Suppressor macrophage (primary cell): ENCODE measurements at regions not wholly inside any gene's neighbourhood (a gene's known extent, or its start where the extent isn't known, plus 50 kb on each side); places are given as distances from the start of the nearest gene placed in this dataset.
A peak's percentile ranks its signal among the peaks of the same experiment; 100 is the strongest.

ENCODE experiments used
- DNase-seq, 4 experiments: peaks; one replicate each; pipeline ENCODE4 v3.0.0-alpha.2; 2020 to 2022

- DNase-seq, result no peak
Observed at GRCh38 chr1:29962336-29962735, 726.0 kb downstream of the PTPRU start.

DNA sequence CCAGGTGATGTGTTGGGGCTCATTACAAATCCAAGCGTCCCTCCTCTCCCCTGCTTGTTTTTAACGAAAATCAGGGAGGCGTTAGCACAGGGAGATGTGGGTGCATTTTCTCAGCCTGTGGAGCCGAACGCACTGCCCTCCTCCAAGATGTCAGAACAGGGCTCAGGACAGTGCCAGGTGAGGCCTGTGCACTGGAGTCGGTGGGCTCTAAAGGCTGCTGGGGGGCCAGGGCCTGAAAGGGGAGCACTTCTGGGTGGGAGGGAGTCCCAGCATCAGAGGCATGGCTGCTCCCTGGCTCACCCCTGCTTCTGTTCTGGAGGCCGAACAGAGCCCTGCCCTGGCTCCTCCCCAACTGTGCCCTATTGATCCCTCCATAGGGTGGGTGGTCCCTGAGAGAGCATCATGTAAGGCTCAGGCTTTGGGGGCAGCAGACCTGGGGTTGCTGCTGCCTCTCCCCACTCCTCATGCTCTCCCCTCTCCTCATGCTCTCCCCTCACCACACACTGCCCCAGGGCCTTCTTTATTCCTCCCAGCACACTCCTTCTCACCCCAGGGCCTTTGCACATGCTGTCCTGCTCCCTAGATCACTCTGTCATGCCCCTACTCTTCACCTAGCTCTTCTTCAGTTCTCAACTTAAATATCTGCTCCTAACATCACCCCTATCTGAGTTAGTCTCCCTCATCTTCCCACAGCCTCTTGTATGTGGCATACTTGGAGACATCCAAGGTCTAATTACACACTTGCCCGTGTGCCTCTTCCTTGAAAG lies 725.2 kb downstream of the PTPRU start:
- DNase-seq, result no peak

DNA sequence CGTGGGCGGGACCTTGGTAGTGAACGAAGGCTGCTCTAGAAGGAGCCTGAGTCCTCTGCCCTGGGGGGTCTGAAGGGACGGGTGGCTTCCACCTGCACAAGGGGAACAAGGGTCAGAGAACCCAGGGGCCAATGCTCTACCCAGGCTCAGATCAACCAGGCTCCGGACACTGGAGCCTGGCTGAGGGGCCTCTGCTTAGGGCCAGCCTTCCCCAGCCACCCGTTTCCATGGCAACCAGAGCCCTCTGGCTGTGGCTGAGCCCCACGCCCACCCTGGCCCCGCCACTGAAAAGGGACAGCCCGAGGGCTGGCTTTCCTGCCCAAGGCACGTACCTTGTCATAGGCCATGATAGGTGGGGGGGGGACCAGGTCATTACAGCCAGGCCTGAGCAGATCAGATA lies 724.6 kb downstream of the PTPRU start:
- DNase-seq, result no peak

- no peak for DNase-seq
Observed at GRCh38 chr1:29960156-29960755, 723.9 kb downstream of the PTPRU start.

GRCh38 chr1:29959356-29959755 lies 723.0 kb downstream of the PTPRU start:
- DNase-seq, result no peak

DNA sequence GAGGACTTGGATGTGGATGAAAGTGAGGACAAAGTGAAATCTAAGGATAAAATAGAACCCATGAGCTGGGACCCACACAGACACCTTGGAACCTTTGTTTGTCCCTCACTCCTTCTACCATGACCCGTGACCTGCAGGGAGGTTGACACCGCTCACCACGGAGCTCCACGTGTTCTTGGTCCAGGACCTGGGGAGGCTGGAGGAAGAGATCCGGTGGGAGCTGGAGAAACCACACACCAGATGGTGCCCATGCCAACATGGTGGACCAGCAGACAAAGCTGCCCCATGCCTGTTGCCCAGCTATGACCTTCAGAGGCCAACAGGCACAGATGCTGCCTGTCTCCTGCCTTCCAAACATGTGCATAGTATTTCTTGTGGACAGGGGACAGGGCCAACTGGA lies 721.9 kb downstream of the PTPRU start:
- DNase-seq, result no peak

DNA sequence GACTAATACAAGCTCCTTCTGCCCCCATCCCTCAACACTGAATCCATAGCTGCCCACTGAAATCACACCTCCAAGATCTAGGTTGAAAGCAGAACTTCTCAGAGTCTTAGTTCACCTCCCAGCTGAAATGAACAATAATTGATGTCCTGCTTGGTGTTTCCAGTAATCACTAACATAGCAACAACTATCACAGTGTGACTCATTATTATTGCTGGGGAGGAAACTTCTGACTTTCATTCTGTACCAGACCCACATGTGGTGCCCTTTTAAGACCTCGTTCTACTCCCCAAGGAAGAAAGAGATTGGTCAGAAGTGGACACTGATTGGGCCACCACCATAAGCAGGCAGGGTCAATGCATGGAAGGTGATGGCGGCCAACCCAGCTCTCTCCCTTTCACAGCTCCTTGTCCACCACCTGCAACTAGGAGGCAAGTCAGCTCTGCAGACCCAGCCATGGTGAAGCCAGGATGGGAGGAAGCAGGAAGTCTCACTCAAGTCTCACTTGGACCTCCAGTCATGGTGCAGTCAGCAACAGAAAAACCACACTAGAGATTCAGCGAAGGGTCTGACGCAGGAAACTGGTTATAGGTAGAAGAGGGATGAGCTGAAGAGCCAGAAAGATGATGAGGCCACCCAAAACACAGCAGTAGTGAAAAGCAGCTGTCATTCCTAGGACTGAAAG lies 720.2 kb downstream of the PTPRU start:
- DNase-seq, result no peak

DNA sequence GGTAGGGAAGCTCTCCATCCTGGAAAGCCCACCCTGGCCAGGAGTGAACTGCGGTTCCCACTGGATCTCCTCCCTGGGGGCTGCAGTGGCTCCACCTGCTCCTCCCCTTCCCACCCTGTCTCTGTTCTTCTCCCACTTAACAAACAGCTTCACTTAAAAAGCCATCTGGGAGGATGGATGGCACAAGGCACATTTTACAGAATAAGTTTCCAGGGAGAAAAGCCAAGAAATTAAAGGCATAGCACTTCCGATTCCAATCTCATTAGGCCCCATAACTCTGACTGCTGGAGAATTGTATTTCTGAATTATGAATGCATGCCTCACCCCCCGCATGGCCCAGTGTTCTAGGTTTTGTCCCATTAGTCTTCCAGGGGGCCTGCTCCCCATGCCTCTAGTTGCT lies 718.3 kb downstream of the PTPRU start:
- no peak for DNase-seq

- DNase-seq, result no peak
Observed at GRCh38 chr1:29953961-29954360, 717.6 kb downstream of the PTPRU start.

GRCh38 chr1:29949676-29950075 lies 713.4 kb downstream of the PTPRU start:
- no peak for DNase-seq

GRCh38 chr1:29948581-29948980 lies 712.3 kb downstream of the PTPRU start:
- peak; percentile 5 to 52 (median 28) for DNase-seq

- no peak for DNase-seq
Observed at GRCh38 chr1:29946057-29946456, 709.7 kb downstream of the PTPRU start.

GRCh38 chr1:29945426-29945825 lies 709.1 kb downstream of the PTPRU start:
- DNase-seq, result no peak

GRCh38 chr1:29944253-29944905 lies 708.1 kb downstream of the PTPRU start:
- no peak for DNase-seq

DNA sequence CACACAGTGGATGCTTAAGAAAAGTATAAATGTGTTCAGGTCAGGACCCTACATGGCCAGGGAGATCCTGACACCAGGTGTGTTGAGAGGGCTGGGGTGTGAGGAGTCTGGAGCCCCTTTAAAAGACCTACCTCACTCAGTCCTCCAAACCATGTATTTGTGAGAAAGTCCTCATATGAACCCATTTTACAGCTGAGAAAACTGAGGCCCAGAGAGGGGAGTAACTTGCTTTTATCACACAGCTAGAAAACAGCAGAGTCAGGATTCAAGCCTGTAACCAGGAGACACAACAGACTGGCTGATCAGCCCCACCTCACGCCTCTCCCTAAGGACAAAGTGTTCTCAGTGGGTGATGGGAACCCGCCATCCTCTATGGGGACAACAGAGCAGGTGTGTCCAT lies 706.7 kb downstream of the PTPRU start:
- no peak for DNase-seq

DNA sequence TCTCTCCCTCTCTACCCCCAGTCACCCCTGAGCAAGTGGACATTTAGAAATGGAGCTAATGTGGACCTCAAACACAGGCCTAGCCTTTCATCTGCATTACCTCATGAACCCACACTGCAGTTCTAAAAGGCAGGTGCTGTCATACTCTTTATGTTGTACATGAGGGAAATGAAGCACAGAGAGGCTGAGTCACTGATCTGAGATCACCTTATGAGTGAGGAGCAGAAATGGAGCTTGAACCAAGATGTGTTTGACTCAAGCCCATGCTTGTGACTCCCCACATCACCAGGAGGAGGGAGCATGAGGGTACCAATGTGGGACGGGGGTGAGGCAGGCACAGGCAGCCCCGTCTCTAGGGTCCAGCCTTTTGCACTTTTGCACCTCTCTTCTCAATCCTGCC lies 702.8 kb downstream of the PTPRU start:
- DNase-seq, result peak in 1 of 4 experiments; percentile 16

DNA sequence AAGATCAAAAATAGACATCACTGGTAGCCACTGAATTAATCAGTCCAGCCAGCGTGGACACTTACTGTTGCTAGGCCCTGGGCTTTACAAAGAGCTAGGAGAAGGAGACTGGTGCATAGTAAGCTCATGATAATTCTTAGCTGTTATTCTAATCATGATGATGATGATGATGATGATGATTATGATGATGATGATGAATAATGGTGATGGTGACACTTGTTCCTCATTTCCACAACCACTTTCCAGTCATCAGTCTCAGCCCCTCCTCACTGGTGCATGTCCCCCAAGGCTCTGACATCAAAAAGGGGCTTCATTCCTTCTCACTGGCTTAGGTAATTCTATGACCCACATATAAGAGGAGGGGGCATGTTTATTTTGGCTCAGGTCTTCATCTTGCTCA lies 701.0 kb downstream of the PTPRU start:
- DNase-seq, result no peak

DNA sequence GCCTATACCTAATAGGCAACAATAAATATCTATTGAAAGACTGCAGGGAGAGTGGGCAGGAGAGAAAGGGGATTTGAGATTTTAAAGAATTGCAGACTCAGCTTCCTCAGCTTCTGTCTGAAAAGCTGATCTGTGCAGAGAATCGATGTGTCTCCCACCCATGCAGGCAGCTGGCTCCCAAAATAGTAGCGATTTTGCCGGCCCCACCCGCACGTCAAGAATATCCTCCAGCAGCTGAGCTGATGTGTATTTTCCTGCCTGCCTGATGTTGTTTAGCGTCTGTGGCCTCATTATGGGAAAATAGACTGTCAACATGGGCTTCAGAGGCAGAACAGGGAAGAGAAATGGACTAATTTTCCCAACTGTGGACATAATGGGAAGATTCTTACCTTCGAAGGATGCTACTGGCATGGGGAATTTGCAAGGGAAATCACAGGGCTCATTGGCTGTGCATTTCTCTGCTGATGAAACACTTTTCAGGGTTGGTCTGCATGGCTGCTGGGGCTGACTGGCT lies 699.8 kb downstream of the PTPRU start:
- no peak for DNase-seq

GRCh38 chr1:29934255-29934772 lies 698.0 kb downstream of the PTPRU start:
- DNase-seq, result no peak

DNA sequence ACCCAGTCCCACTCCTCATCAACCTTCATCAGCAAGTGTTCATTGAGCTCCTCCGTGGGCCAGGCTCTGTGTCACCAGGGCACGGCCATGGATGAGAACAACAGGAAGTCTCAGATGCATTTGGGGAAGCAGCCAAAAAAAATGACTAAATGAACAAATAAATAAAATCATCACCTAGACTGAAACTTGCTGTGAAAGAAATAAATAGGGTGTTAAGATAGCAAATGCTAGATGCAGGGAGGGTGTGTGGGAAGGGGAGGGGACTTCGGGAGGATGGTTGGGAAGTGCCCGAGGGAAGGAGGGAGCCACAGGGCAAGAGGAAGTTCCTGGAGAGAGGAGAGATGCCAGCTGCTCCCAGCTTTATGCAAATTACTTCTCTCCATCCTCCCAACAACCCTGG lies 696.7 kb downstream of the PTPRU start:
- peak; percentile 11 to 34 (median 22) for DNase-seq

- no peak for DNase-seq
Observed at GRCh38 chr1:29932626-29933025, 696.3 kb downstream of the PTPRU start.

GRCh38 chr1:29931477-29932175 lies 695.3 kb downstream of the PTPRU start:
- no peak for DNase-seq
